Common myeloid progenitor, CD34-positive (primary cell): ENCODE measurements at regions not wholly inside any gene's neighbourhood (a gene's known extent, or its start where the extent isn't known, plus 50 kb on each side); places are given as distances from the start of the nearest gene placed in this dataset.

ENCODE experiments used
- CTCF ChIA-PET: fragments of 350-600 bp; sonication (Branson Sonifier 250); formaldehyde crosslinking; loops from one replicate; lab custom pipeline; 2021; ENCODE audit warnings: antibody characterized with exemption; lab: Charles Lee
- POLR2A ChIA-PET: fragments of 350-600 bp; sonication (Branson Sonifier 250); formaldehyde crosslinking; loops from one replicate; lab custom pipeline; 2021; ENCODE audit warnings: antibody characterized with exemption; lab: Charles Lee
- DNase-seq, 3 donors: peaks; one replicate each; pipeline versions ENCODE4 v3.0.0 to v3.0.0-alpha.2; 2013
- H3K27ac ChIP-seq, 2 experiments: 1 replicate in 1 of 2; 2 replicates in 1 of 2; pipeline ENCODE4 v1.7.0; 2013; ENCODE audit warnings: inconsistent platforms in 2 of 2, low read length in 2 of 2, mild to moderate bottlenecking in 2 of 2, low read depth in 1 of 2, moderate library complexity in 1 of 2; ENCODE audit not compliant: severe bottlenecking in 2 of 2, insufficient read depth in 1 of 2, poor library complexity in 1 of 2
- H3K27me3 ChIP-seq, 5 experiments: replicated peaks in 2 of 5; 1 replicate in 3 of 5; 2 replicates in 2 of 5; pipeline versions ENCODE4 v1.6.1 to v1.7.0; 2013; ENCODE audit warnings: low read length in 4 of 5, mild to moderate bottlenecking in 2 of 5, moderate library complexity in 2 of 5, inconsistent platforms in 1 of 5; ENCODE audit not compliant: insufficient read depth in 5 of 5, control insufficient read depth in 4 of 5
- H3K36me3 ChIP-seq, 4 experiments: 1 replicate in 2 of 4; 2 replicates in 2 of 4; pipeline versions ENCODE4 v1.6.1 to v1.7.0; 2013; ENCODE audit warnings: low read length in 3 of 4, control low read depth in 1 of 4, mild to moderate bottlenecking in 1 of 4; ENCODE audit not compliant: control insufficient read depth in 4 of 4, insufficient read depth in 4 of 4
- H3K4me1 ChIP-seq, 4 experiments: 1 replicate in 3 of 4; 2 replicates in 1 of 4; pipeline versions ENCODE4 v1.6.1 to v1.7.1; 2013; ENCODE audit warnings: low read length in 3 of 4, mild to moderate bottlenecking in 3 of 4, control low read depth in 1 of 4, inconsistent platforms in 1 of 4, moderate library complexity in 1 of 4; ENCODE audit not compliant: control insufficient read depth in 4 of 4, insufficient read depth in 4 of 4; ENCODE audit errors: control extremely low read depth in 1 of 4
- H3K4me3 ChIP-seq, 7 experiments: 1 replicate in 4 of 7; 2 replicates in 3 of 7; pipeline versions ENCODE4 v1.5.1 to v1.7.0; 2013; ENCODE audit warnings: mild to moderate bottlenecking in 7 of 7, low read length in 6 of 7, moderate library complexity in 6 of 7, inconsistent platforms in 2 of 7, low read depth in 2 of 7, control low read depth in 1 of 7; ENCODE audit not compliant: insufficient read depth in 4 of 7, control insufficient read depth in 1 of 7; ENCODE audit errors: extremely low read depth in 1 of 7
- H3K9me3 ChIP-seq, 5 experiments: 1 replicate in 4 of 5; 2 replicates in 1 of 5; pipeline versions ENCODE4 v1.6.1 to v1.7.1; 2013; ENCODE audit warnings: low read length in 4 of 5, mild to moderate bottlenecking in 2 of 5, inconsistent platforms in 1 of 5, low read depth in 1 of 5, moderate library complexity in 1 of 5; ENCODE audit not compliant: control insufficient read depth in 4 of 5, insufficient read depth in 2 of 5; ENCODE audit errors: control extremely low read depth in 1 of 5
- WGBS: methylation state at CpG from one replicate; pipeline ENCODE4 v1.1.5; 2013; ENCODE audit not compliant: insufficient coverage; 5-methylcytosine and 5-hydroxymethylcytosine counted together

DNA sequence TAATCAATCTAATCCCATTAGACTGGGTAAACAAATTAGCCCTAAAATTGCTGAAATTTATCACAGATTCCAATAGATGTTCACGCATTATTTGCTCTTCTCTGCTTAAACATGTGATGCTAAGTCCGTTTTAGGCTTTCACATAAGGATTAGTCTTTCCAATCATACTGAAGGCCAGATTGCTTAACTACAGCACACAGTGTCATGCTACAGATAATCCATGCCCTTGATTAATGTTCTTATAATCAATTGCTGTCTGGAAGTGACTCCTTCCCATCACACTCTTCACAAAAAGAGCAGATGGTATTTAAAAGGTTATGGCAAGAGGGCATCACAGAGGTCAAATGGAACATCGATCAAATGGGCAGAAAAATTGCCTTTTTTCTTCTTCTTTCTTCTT is 471.5 kb upstream of the ROBO1 start:
- no peaks in the 10 kb centered on the region for H3K4me1 ChIP-seq
- H3K27me3 ChIP-seq = no peaks in the 10 kb centered on the region
- ChIA-PET POLR2A (no interaction called here), CTCF (no interaction called here)
- no peaks in the 10 kb centered on the region for H3K9me3 ChIP-seq
- no peaks in the 10 kb centered on the region for H3K36me3 ChIP-seq
- no peak for DNase-seq
- 72% methylated on average over 2 of the region's 3 CpGs for WGBS
- no peak overlapping the region for H3K27ac ChIP-seq
- no peak overlapping the region for H3K4me3 ChIP-seq

GRCh38 chr3:80238606-80239005 is 470.8 kb upstream of the ROBO1 start:
- POLR2A ChIA-PET = no interaction called here

GRCh38 chr3:80238152-80238551 is 470.4 kb upstream of the ROBO1 start:
- ChIA-PET CTCF (no interaction called here), POLR2A (no interaction called here)
- Histone ChIP-seq H3K27ac (no peak overlapping the region), H3K27me3 (no peaks in the 10 kb centered on the region), H3K9me3 (no peaks in the 10 kb centered on the region), H3K4me3 (no peak overlapping the region), H3K4me1 (no peaks in the 10 kb centered on the region), H3K36me3 (no peaks in the 10 kb centered on the region)
- no peak for DNase-seq

More at GRCh38 chr3:80238606-80239005, 470.8 kb upstream of the ROBO1 start:
- WGBS = 38% methylated on average over 1 of the region's 1 CpG
- Histone ChIP-seq H3K9me3 (no peaks in the 10 kb centered on the region), H3K36me3 (no peaks in the 10 kb centered on the region), H3K4me3 (no peak overlapping the region), H3K4me1 (no peaks in the 10 kb centered on the region), H3K27ac (no peak overlapping the region), H3K27me3 (no peaks in the 10 kb centered on the region)
- no peak for DNase-seq
- CTCF ChIA-PET = no interaction called here

GRCh38 chr3:80234706-80235105 is 466.9 kb upstream of the ROBO1 start:
- Histone ChIP-seq H3K36me3 (no peaks in the 10 kb centered on the region), H3K9me3 (no peaks in the 10 kb centered on the region), H3K4me1 (no peaks in the 10 kb centered on the region), H3K27ac (no peak overlapping the region), H3K27me3 (no peaks in the 10 kb centered on the region), H3K4me3 (no peak overlapping the region)
- no CpG with 5 or more reads among the region's 3 CpGs for WGBS
- DNase-seq = no peak
- POLR2A ChIA-PET = no interaction called here
- CTCF ChIA-PET = no interaction called here

DNA sequence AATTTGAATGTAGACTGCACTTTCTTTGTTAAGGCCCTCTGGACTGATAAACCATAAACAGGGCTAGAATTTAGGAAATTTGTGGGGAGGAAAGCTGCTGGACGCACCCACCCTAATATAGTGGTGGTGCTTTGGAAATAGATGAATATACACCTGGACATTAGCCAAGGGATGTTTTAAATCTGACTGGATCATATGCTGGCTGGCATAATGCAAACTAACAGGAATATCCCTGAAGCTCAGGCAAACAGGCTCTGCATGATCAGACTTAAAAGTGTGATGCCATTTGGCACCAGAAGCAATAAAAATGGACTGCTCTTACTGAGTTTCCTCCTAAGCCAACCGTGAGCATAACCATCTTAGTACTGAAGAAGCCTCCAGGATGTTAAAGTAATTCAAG is 465.8 kb upstream of the ROBO1 start:
- Histone ChIP-seq H3K27ac (no peak overlapping the region), H3K36me3 (no peaks in the 10 kb centered on the region), H3K4me3 (no peak overlapping the region), H3K27me3 (no peaks in the 10 kb centered on the region), H3K4me1 (no peaks in the 10 kb centered on the region), H3K9me3 (no peaks in the 10 kb centered on the region)
- CTCF ChIA-PET = no interaction called here
- DNase-seq = no peak
- no CpG with 5 or more reads among the region's 2 CpGs for WGBS
- POLR2A ChIA-PET = no interaction called here

- peaks cover 0 to 2% (median 0%) of the 10 kb centered on the region in 5 experiments for H3K9me3 ChIP-seq
- H3K27ac ChIP-seq = no peak overlapping the region
- DNase-seq = no peak
- H3K27me3 ChIP-seq = no peaks in the 10 kb centered on the region
- ChIA-PET CTCF (no interaction called here), POLR2A (no interaction called here)
- H3K36me3 ChIP-seq = no peaks in the 10 kb centered on the region
- 84% methylated on average over 3 of the region's 5 CpGs for WGBS
- no peak overlapping the region for H3K4me3 ChIP-seq
- H3K4me1 ChIP-seq = no peaks in the 10 kb centered on the region
Observed at GRCh38 chr3:80232760-80233159, 465.0 kb upstream of the ROBO1 start.

DNA sequence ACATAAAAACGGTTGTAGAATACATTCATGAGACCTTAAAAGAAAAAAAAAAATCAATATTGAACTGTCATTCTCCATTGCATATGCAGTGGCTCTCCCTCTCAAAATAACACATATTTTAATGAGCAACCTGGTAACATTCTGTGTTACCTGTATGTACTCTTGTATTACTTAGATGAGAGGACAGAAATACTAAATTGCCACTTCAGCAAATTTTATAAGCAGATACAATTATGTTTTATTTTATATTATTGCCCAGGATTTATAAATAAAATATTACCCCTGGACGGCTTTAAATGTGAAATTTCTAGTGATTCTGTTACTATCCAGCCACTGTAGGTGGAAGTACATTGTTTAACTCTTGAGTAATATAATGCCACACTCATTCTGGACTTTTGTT is 463.2 kb upstream of the ROBO1 start:
- Histone ChIP-seq H3K27me3 (no peaks in the 10 kb centered on the region), H3K4me3 (no peak overlapping the region), H3K4me1 (no peaks in the 10 kb centered on the region), H3K36me3 (no peaks in the 10 kb centered on the region), H3K27ac (no peak overlapping the region), H3K9me3 (peaks cover 0 to 2% (median 0%) of the 10 kb centered on the region in 5 experiments)
- CTCF ChIA-PET = no interaction called here
- DNase-seq = no peak
- WGBS = no CpG with 5 or more reads among the region's 2 CpGs
- POLR2A ChIA-PET = no interaction called here
